ENCODE measurements at regions not wholly inside any gene's neighbourhood (a gene's known extent, or its start where the extent isn't known, plus 50 kb on each side); places are given as distances from the start of the nearest gene placed in this dataset.

DNA sequence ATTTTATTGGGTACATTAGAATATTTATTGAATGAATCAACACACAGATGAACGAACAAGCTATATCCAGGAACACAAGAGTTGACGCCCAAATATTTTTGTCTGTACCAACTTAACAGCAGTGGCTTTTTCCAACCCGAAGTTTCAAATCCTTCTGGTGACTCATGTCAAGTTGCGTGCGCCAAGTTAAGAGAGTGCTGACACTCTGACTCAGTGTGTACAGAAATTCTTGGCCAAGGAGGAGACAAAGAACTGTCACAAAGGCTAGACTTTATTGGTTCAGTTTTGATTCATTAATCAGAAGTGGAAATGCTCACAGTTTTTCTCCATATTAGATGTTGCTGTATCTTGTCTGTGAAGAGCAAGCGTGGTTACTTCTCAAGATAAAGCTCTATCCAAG, 59.6 kb upstream of the TSC22D2 start:
- TF ChIP-seq YY1 (IDR thresholded peaks at IDR 0.05; ENCODE audit: low read depth, low read length) (no peak), POLR2A (IDR thresholded peaks at IDR 0.05; ENCODE audit: control extremely low read depth in 1 of 2, low read depth in 2 of 2, low read length in 2 of 2) (no peak), RAD21 (IDR thresholded peaks at IDR 0.05 in 1 of 2, conservative IDR thresholded peaks at IDR 0.05 in 1 of 2; ENCODE audit: low read depth in 2 of 2, low read length in 2 of 2) (no peak), CHD2 (IDR thresholded peaks at IDR 0.05; ENCODE audit: low read length) (no peak)
